C4-2B (cell line): ENCODE measurements at regions not wholly inside any gene's neighbourhood (a gene's known extent, or its start where the extent isn't known, plus 50 kb on each side); places are given as distances from the start of the nearest gene placed in this dataset.

ENCODE experiments used
- H3K27ac ChIP-seq: fragments of 450-650 bp; 2 replicates; pipeline ENCODE4 v1.5.1; 2017
- CTCF ChIP-seq: fragments of 450-650 bp; conservative IDR thresholded peaks from 2 replicates; pipeline ENCODE4 v1.5.1; 2017; ENCODE audit warnings: mild to moderate bottlenecking
- ZFX ChIP-seq: fragments of 450-650 bp; IDR thresholded peaks from 2 replicates; pipeline ENCODE4 v1.6.1; 2017

DNA sequence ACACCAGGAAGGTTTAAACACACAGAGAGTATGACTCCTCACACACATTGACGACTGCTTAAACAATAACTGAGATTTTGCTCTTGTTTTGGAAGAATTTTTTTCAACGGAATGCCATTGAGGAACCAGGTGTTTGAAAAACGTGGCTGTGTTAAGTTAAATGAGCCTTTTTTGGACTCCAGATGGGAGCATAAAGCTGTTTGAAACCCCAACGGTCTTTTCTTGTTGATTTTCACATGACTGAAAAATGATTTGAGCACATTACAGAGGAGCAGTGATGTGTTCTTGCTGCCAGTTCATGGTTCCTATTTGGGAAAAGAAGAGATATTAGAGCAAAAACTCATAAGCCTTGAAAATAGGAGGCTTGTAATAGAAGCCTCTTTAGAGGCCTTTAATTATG is 97.8 kb upstream of the SELENOK start:
- H3K27ac ChIP-seq = no peak overlapping the region
- TF ChIP-seq ZFX (no peak), CTCF (no peak)

- TF ChIP-seq ZFX = no peak
- TF ChIP-seq CTCF = no peak
- no peak overlapping the region for H3K27ac ChIP-seq
Measured at GRCh38 chr3:53978386-53978785, 86.7 kb upstream of the SELENOK start.

DNA sequence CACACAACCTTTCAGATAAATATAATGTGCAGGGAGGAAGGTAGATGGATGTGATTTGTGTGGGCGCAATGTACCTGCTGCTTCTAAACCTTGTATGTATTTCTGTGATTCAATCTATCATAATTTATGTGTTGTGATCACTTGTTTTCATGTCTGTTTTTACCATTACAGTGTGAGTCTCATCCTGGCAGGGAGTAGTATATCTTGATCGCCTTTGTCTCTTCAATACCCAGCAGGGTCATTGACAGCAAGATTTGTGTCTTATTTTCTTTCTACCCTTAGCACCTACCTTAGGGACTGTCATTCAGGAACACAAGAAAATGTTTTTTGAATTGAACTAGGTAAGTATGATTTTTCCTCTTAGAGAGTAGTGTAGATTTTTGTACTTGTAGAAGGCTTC is 83.7 kb upstream of the SELENOK start:
- H3K27ac ChIP-seq = no peak overlapping the region
- TF ChIP-seq ZFX (no peak), CTCF (no peak)

GRCh38 chr3:53974324-53974723 is 82.7 kb upstream of the SELENOK start:
- no peak overlapping the region for H3K27ac ChIP-seq
- TF ChIP-seq ZFX (no peak), CTCF (no peak)

DNA sequence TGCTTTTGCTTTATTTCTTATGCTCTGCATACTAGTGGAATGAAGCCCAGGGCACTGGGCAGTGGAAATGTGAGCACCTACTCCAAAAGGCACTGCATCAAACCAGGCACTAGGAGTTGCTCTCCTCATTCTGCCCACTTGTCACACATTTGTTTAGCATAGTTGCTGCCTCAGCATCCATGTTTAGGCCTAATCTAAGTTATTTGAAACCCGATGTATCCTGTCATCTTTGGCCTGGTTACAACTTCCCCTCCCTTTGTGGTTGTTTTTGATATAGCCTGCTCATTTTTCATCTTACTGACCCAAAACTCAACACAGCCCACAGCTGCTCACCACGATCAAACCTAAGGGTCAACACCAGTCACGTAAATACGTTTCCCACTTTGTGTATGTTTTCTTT is 82.2 kb upstream of the SELENOK start:
- no peak for TF ChIP-seq ZFX
- TF ChIP-seq CTCF = no peak
- H3K27ac ChIP-seq = no peak overlapping the region

GRCh38 chr3:53970661-53971060 is 79.0 kb upstream of the SELENOK start:
- TF ChIP-seq CTCF (no peak), ZFX (no peak)
- H3K27ac ChIP-seq = no peak overlapping the region

DNA sequence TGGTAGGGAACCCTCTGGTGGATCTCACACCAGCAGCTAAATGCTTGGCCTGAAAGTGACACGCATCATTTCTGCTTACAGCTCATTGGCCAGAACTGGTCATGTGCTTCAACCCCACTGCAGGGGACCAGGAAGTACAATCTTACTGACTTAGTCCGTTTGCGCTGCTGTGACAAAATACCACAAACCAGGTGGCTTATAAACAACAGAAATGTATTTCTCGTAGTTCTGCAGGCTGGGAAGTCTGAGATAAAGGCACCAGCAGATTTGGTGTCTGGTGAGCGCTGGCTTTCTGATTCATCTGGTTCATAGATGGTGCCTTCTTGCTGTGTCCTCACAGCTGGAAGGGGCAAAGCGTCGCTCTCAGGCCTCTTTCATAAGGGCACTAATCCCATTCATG is 77.4 kb upstream of the SELENOK start:
- no peak overlapping the region for H3K27ac ChIP-seq
- no peak for TF ChIP-seq ZFX

DNA sequence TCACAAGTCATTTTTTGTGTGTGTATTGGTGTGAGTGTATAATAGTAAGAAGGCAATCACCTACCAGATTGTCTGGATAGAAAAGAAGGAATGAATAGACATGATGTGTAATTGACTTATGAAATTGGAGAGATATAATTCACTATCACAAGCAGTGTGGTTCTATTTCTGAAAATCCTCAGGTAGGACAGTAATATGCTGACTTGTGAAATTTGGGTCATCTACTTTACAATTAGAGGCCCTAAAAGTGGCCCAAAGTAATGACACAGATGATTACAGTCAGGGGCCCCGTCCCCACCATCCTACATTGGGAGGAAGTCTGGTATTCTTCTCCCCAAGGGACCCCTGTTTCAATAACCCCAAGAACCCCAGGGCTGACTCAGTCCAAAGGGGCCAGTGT is 73.6 kb upstream of the SELENOK start:
- H3K27ac ChIP-seq = no peak overlapping the region
- TF ChIP-seq ZFX (no peak), CTCF (no peak)
